GM23338 (cell line): ENCODE measurements at regions not wholly inside any gene's neighbourhood (a gene's known extent, or its start where the extent isn't known, plus 50 kb on each side); places are given as distances from the start of the nearest gene placed in this dataset.
A peak's percentile ranks its signal among the peaks of the same experiment; 100 is the strongest.

Experiments
- ATAC-seq: fragments of 200-7000 bp; cut with Tn5 transposase; 3 replicates; pipeline ENCODE4 v1.9.1; 2020
- DNase-seq: peaks from one replicate; pipeline ENCODE4 v3.0.0-alpha.2; 2015; ENCODE audit warnings: low spot score
- H2AFZ ChIP-seq: fragments of 200-600 bp; sonication (generic); 2 replicates; pipeline ENCODE4 v1.8.0; 2016; ENCODE audit warnings: antibody characterized with exemption, mild to moderate bottlenecking, moderate library complexity
- H3F3A ChIP-seq: fragments of 200-600 bp; sonication (generic); replicated peaks from 2 replicates; pipeline ENCODE4 v1.8.0; 2017; ENCODE audit warnings: antibody characterized with exemption, mixed run types, low read depth
- H3K27ac ChIP-seq: fragments of 200-600 bp; sonication (generic); 2 replicates; pipeline ENCODE4 v1.6.1; 2016; ENCODE audit warnings: low read depth
- H3K27me3 ChIP-seq: fragments of 200-600 bp; sonication (generic); 2 replicates; pipeline ENCODE4 v1.8.0; 2016; ENCODE audit warnings: mild to moderate bottlenecking, mixed run types, moderate library complexity; ENCODE audit not compliant: insufficient read depth
- H3K36me3 ChIP-seq: fragments of 200-600 bp; sonication (generic); 2 replicates; pipeline ENCODE4 v1.8.0; 2016; ENCODE audit warnings: mild to moderate bottlenecking; ENCODE audit not compliant: insufficient read depth
- H3K4me1 ChIP-seq: fragments of 200-600 bp; sonication (generic); 2 replicates; pipeline ENCODE4 v1.8.0; 2016; ENCODE audit warnings: mild to moderate bottlenecking, moderate library complexity; ENCODE audit not compliant: insufficient read depth
- H3K4me2 ChIP-seq: fragments of 200-600 bp; sonication (generic); 2 replicates; pipeline ENCODE4 v1.7.1; 2017; ENCODE audit warnings: mixed run types
- H3K4me3 ChIP-seq: fragments of 200-600 bp; sonication (generic); 2 replicates; pipeline ENCODE4 v1.6.1; 2016; ENCODE audit warnings: mixed run types
- H3K79me2 ChIP-seq: fragments of 200-600 bp; sonication (generic); replicated peaks from 2 replicates; pipeline ENCODE4 v1.8.0; 2017; ENCODE audit warnings: mild to moderate bottlenecking; ENCODE audit not compliant: insufficient read depth
- H3K9me2 ChIP-seq: fragments of 200-600 bp; sonication (generic); 2 replicates; pipeline ENCODE4 v1.8.0; 2017; ENCODE audit not compliant: insufficient read depth
- H4K20me1 ChIP-seq: fragments of 200-600 bp; sonication (generic); replicated peaks from 2 replicates; pipeline ENCODE4 v1.8.0; 2017; ENCODE audit warnings: mild to moderate bottlenecking; ENCODE audit not compliant: insufficient read depth
- H3K27ac Mint-ChIP-seq: 2 replicates; pipeline ENCODE4 v1.8.0; 2020; ENCODE audit warnings: inconsistent platforms, mild to moderate bottlenecking, moderate library complexity, mixed read lengths
- H3K27me3 Mint-ChIP-seq: 3 replicates; pipeline ENCODE4 v1.8.0; 2022; ENCODE audit warnings: low read depth, mild to moderate bottlenecking, moderate library complexity, mixed read lengths, inconsistent platforms; ENCODE audit not compliant: insufficient read depth, poor library complexity
- H3K36me3 Mint-ChIP-seq: 3 replicates; pipeline ENCODE4 v1.8.0; 2021; ENCODE audit warnings: low read depth, mild to moderate bottlenecking, inconsistent platforms, moderate library complexity, mixed read lengths
- H3K4me1 Mint-ChIP-seq: 3 replicates; pipeline ENCODE4 v1.8.0; 2020; ENCODE audit warnings: mild to moderate bottlenecking, inconsistent platforms, mixed read lengths
- H3K4me3 Mint-ChIP-seq: 3 replicates; pipeline ENCODE4 v1.8.0; 2021; ENCODE audit warnings: moderate library complexity, mild to moderate bottlenecking, inconsistent platforms, mixed read lengths
- H3K9me3 Mint-ChIP-seq: 3 replicates; pipeline ENCODE4 v1.8.0; 2020; ENCODE audit warnings: moderate library complexity, mild to moderate bottlenecking, inconsistent platforms, mixed read lengths
- EZH2 ChIP-seq: fragments of 200-600 bp; sonication (generic); IDR thresholded peaks from one replicate; pipeline ENCODE4 v1.8.0; 2017; ENCODE audit warnings: antibody characterized with exemption, mild to moderate bottlenecking, low read depth; ENCODE audit not compliant: unreplicated experiment
- EZH2phosphoT487 ChIP-seq: fragments of 200-600 bp; sonication (generic); IDR thresholded peaks from one replicate; pipeline ENCODE4 v1.8.1; 2018; ENCODE audit warnings: antibody characterized with exemption; ENCODE audit not compliant: unreplicated experiment
- NANOG ChIP-seq: IDR thresholded peaks from 2 replicates; pipeline ENCODE4 v1.6.1; 2016; ENCODE audit warnings: antibody characterized with exemption, borderline replicate concordance
- POLR2AphosphoS5 ChIP-seq: IDR thresholded peaks from 2 replicates; pipeline ENCODE4 v1.6.1; 2016; ENCODE audit warnings: antibody characterized with exemption, low read depth
- STAT1 ChIP-seq: IDR thresholded peaks from one replicate; pipeline ENCODE4 v1.6.1; 2016; ENCODE audit warnings: antibody characterized with exemption; ENCODE audit not compliant: unreplicated experiment
- ZNF331 ChIP-seq: fragments of 250-450 bp; sonication (Bioruptor Pico); IDR thresholded peaks from 2 replicates; pipeline ENCODE4 v1.5.0; 2020; ENCODE audit warnings: low read depth, mild to moderate bottlenecking, moderate library complexity
- ZNF462 ChIP-seq: fragments of 250-450 bp; sonication (Bioruptor Pico); IDR thresholded peaks from 2 replicates; pipeline ENCODE4 v1.5.0; 2020; ENCODE audit warnings: mild to moderate bottlenecking, moderate library complexity

GRCh38 chr5:40271476-40271875, 408.2 kb upstream of the PTGER4 start (continued):
- TF ChIP-seq STAT1, result no peak
- TF ChIP-seq ZNF462 (CRISPR knock-in tag), result no peak
- TF ChIP-seq EZH2phosphoT487, result no peak
- TF ChIP-seq NANOG, result no peak
- TF ChIP-seq ZNF331 (CRISPR knock-in tag), result no peak

DNA sequence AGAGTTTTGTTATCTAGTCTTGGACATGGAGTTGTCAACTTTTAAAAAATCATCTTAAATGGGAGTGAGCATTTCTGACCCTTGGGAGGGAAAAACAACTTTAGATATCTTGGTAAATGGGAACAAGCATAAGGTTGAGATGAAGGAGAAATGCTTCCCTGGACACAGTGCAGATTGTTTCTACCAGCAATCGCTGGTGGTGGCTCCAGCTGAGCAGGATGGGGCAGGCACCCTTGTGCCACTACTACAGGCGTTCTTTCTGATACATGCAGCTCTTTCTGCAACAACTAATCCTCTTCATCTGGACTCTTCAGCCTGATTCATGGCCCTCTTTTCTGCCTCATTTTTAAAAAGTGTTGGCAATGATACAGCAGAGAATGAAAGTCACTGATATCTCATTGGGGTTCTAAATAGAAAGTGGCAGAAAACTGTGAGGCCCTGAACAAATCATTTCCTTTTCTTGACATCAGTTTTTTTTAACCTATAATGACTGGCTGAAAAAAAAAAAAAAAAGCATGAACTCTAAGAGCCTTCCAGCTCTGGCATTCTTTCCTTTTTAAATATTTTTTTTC, 409.4 kb upstream of the PTGER4 start:
- Mint-ChIP-seq H3K4me3 (no peak overlapping the region), H3K27ac (no peak overlapping the region), H3K27me3 (no peaks in the 10 kb centered on the region), H3K4me1 (peaks cover 2% of the 10 kb centered on the region; the same call in 1 of the 3 replicates), H3K9me3 (no peaks in the 10 kb centered on the region), H3K36me3 (no peaks in the 10 kb centered on the region)
- no peak for DNase-seq
- H3K27ac ChIP-seq, result no peak overlapping the region
- no peaks in the 10 kb centered on the region for H3F3A ChIP-seq
- H3K79me2 ChIP-seq, result no peaks in the 10 kb centered on the region
- 0 out of 2 replicates have a peak overlapping the region, but pooled peaks have one; percentile 10 for H2AFZ ChIP-seq
- no peaks in the 10 kb centered on the region for H4K20me1 ChIP-seq
- H3K4me2 ChIP-seq, result no peak overlapping the region
- TF ChIP-seq POLR2AphosphoS5 (no peak), EZH2 (no peak), ZNF462 (CRISPR knock-in tag) (no peak)
- H3K9me2 ChIP-seq, result 0 out of 2 replicates have a peak, but pooled peaks cover 4% of the 10 kb centered on the region
- no peak overlapping the region for H3K4me3 ChIP-seq
- H3K27me3 ChIP-seq, result no peaks in the 10 kb centered on the region
- H3K4me1 ChIP-seq, result no peaks in the 10 kb centered on the region
- no peak for ATAC-seq
- no peaks in the 10 kb centered on the region for H3K36me3 ChIP-seq
